Activated gamma-delta T cell treated with Interleukin-2 at 50 U/mL for 16 hours (primary cell): ENCODE measurements at regions not wholly inside any gene's neighbourhood (a gene's known extent, or its start where the extent isn't known, plus 50 kb on each side); places are given as distances from the start of the nearest gene placed in this dataset.
"Not testable (repeated sequence)": the region's sequence is repeated elsewhere in the genome, so short reads cannot be mapped to it uniquely, and the experiment has no call there.

Experiments used
- DNase-seq: peaks from one replicate; pipeline ENCODE4 v3.0.0-alpha.2; 2020

DNA sequence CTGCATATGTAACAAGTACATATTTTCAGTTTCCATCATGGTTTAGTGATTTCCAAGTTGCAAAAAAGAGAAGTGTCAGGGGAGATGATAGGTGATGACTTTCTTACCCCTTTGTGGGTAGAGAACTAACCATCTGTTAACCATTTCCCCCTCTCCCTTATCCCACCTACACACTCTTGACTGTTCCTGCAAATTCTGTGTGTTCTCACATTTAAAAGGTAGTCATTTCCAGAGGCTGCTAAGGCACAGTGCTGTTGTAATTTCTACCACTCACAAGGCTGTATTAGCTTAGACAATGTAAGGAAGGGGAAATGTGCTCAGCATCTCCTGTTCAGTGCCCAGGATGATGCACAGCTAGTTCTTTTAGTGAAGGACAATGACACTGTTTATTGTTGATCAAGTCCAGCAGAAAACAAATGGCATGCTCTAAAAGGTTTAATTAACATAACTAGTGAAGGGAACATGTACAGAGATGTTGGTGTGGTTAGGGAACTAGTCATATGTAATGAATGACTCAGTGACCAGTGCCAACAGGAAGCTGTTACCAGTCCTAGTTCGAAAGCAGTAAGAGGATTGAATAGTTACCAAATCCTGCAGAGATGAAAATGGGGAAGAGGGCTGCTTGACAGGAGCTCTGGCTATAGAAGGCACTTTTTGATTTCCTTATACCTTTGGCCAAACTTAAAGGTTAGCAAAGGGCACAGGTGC lies 165.1 kb downstream of the PLK2 start:
- no peak for DNase-seq

DNA sequence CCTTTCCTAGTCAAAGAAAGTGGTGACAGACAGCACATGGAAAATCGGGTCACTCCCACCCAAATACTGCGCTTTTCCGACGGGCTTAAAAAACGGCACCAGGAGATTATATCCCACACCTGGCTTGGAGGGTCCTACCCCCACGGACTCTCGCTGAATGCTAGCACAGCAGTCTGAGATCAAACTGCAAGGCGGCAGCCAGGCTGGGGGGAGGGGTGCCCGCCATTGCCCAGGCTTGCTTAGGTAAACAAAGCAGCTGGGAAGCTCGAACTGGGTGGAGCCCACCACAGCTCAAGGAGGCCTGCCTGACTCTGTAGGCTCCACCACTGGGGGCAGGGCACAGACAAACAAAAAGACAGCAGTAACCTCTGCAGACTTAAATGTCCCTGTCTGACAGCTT lies 171.6 kb downstream of the PLK2 start:
- not testable (repeated sequence) for DNase-seq

DNA sequence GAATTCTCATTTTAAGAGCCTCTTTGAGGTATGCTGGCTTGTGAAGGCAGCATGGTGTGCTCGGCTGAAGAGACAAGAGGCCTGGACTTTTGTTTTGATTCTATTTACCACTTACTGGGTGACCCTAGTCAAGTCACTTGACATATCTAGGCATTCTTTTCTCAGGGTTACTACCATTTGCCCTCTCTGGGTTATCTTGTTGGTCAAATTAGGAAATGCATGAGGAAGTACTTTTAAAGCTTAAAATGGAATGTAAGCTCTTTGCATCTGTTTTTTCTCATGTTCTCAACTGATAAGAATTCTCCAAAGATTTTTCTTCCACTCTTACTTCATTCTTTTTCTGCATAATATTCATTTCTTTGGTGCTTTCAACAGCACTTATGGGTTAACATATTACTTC lies 173.1 kb downstream of the PLK2 start:
- no peak for DNase-seq

DNA sequence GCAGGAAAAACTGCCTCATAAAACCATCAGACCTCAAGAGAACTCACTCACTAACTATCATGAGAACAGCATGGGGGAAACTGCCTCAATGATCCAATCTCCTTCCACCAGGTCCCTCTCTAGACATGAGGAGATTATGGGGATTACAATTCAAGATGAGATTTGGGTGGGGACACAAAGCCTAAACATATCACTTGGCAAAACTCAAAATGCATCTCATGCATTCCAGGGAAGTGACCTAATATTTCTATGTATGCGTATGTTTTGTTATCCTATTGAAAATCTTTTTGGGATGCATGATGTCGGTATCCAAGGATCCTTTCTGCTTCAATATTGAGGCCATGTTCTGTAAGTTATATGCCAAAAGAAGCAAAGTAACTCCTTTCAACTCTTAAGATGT lies 174.0 kb downstream of the PLK2 start:
- no peak for DNase-seq

DNA sequence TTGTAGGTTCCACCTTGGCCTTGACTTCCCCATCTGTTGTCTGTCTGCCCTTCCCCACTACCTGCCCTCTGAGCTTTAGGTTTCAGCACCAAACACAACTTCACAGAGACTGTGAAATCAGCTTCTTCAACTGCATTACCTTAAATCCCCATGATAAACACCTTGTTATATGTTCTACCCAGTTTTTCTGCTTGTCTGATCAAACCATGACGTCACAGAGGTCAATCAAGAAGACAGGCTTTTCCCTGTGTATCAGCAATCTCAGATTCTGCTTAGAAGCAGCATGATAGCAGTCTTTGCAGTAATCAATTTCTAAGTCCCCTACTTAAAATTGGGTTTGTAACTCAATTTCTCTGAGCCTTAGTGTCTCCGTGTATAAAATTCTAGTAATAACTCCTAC lies 175.0 kb downstream of the PLK2 start:
- DNase-seq, result no peak

DNA sequence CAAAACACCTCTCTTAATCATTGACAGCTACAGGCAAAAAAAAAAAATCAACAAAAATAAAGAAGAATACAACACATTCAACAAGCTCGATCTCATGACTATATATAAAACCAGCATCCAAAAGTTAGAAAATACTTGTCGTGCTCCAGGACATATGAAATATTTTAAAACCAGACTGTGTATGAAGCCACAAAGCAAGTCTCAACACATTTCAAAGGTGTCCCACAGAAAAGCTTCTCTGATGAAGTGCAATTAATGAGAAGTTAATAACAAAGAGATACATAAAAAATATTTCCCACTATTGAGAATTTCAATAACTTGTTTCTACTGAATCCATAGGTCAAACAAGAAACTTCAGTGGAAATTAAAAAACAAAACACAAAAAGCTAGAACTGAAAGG lies 178.7 kb downstream of the PLK2 start:
- DNase-seq, result no peak

DNA sequence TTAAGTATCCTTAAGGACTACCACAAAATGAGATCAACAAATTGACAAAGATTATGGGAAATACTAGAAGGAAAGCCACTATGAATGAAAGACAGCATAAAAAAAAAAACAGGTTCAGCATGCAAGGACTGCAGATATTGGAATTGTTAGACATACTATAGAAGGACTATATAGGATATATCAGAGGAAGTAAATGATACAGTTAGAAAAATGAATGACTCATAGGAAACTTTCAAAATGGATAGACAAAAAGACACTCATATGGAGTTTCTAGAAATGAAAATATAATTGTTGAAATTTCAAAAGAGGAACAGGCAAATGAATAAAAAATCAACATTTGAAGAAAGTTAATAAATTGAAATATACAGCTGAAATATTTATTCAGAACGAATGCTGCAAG lies 180.6 kb downstream of the PLK2 start:
- DNase-seq, result no peak

DNA sequence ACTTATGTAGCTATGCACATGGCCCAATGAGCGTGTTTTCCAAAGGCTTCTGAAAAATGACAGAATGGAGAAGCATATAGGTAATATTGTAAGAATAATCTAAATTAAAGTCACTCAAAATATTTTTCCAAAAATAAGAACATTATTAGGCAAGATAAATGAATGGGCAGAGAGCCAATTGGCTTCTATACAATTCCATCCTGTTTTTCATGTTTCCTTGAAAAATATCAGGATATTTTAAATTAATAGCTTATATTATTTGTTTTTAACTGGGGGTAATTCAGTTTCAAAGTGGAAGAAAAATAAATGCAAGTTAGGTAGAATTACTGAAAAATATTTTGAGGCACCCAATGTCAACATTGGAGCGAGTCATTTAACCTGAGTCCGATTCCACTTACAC lies 183.5 kb downstream of the PLK2 start:
- no peak for DNase-seq

DNA sequence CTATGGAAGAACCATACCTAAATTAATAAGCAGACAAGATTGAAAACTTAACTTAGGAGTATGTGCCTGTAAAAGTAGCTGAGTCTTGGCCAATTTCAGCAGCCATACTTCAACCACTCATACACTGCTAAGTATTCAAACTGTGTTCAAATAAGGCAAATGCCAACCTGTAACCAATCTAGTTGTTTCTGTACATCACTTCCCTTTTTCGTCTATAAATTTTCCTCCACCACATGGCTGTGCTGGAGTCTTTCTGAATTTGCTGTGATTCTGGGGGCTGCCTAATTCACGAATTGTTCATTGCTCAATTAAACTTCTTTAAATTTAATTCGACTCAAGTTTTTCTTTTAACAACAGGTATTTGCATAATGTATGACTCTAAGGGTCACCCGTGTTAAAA lies 184.4 kb downstream of the PLK2 start:
- no peak for DNase-seq

DNA sequence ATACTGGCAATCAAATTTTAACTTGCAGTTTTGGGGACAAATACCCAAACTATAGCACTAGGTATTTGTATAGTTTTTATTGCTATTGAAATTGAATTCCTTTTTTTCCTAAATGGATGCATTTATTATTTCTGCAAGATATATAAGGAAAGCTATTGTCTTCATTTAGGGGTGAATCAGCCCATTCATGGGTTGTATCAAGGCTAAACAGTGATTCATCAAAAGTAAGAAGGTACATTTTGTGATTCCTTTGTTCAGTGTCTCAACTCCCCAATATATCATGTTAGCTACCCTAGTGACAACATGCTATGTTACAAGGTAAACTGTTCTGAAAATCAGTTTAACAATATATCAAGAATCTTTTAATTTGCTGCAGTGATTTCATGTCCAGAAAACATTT lies 185.7 kb downstream of the PLK2 start:
- no peak for DNase-seq

DNA sequence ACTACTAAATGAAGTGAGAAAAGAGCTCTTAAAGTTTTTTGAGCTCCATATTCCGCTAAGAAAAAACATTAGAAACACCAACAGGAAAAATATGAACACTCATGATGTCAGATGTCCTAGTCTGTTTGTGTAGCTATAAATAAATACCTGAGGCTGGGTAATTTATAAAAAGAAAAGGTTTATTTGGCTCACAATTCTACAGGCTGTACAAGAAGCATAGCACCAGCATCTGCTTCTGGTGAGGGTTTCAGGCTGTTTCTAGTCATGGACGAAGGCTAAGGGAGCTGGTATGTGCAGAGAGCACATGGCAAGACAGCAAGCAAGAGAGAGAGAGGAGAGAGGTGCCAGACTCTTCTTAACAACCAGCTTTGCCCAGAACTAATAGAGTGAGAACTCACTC lies 186.2 kb downstream of the PLK2 start:
- DNase-seq, result no peak

DNA sequence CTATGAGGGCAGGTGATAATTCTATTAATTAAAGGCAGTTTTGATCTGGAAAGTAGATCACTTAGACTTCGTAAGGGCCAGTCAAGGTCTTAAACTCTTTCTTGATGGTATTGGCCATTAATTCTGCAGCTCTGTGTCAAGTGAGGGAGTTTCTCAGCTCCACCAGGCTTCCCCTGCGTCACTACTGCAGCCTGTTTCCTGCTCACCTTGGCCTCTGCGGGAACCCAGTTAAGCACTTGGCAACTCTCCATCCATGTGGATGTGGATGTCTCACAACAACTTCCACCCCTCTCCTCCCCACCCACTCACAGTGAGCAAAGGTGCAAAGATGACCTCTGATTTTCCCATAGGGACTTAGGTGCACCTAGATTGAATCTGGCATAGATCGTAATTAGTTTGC lies 191.6 kb downstream of the PLK2 start:
- no peak for DNase-seq

DNA sequence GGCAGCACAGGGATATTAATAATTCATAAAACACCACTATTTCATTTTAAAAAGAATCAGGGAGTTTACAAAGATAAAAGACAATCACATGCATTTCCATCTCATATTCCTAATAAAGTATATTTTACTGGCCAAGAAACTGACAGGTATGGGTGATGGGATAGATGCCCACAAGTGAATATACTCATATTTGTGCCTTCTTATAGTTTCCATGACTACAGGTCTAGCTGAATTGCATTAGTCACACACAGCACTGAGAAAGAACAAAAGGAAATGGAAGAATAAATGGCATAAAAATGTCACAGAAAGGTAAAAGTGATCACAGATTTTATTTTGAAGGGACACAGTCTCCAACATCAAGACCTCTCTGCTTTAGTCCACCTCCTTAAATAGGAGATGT lies 193.5 kb downstream of the PLK2 start:
- no peak for DNase-seq

DNA sequence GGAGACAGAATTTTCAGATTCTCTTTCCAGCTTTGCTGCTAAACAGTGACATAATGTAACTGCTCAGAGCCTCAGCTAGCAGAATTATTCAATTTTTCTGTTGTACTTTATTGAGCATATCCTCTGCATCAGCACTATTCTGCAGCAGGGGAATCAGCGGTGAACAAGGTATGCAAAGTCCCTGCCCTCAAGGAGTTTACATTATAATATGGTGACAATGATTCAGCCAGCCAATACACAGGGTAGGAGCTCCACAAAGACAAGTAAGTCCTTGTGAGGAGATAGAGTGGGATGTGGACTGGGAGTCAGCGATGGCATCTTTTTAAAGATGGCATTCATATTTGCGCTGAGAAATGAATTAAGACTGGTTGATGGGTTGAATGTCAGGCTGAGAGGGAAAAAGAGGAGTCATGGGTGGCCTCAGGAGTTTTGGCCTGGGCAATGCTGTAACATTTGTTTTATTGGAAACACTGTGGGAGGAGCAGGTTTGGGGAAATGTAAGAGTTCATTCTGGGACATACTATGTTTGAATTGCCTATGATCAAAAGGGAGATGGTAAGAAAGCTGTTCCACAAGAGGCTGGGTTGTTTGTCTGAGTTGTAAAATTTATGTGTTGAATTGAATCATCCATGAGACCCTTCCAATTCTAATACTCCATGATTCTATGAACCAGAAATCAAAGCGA lies 194.5 kb downstream of the PLK2 start:
- no peak for DNase-seq

DNA sequence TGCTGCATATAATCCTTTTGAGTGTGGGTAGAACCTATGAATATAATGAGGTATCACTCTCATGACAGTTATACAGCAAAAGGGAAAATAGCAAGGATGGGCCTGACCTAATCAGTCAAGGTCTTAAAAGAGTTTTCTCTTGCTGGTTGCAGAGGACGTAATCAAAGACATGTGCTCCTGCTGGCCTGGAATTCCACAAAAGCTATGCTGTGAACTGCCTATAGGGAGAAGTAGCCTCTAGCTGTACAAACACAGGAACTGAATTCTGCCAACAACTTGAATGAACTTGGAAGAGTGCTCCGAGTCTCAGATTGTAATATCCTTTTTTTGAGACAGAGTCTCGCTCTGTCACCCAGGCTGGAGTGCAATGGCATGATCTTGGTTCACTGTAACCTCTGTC lies 195.6 kb downstream of the PLK2 start:
- no peak for DNase-seq

DNA sequence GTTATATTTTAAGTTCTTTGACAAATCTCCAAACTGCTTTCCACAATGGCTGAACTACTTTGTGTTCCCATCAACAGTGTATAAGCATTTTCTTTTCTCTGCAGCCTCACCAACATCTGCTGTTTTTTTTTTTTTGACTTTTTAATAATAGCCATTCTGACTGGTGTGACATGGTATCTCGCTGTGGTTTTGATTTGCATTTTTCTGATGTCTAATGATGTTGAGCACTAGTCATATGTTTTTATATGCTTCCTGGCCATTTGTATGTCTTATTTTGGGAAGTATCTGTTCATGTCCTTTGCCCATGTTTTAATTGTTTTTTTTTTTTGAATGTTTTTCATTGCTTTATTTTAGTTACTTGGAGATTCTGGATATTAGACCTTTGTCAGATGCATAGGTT lies 196.6 kb downstream of the PLK2 start:
- no peak for DNase-seq

DNA sequence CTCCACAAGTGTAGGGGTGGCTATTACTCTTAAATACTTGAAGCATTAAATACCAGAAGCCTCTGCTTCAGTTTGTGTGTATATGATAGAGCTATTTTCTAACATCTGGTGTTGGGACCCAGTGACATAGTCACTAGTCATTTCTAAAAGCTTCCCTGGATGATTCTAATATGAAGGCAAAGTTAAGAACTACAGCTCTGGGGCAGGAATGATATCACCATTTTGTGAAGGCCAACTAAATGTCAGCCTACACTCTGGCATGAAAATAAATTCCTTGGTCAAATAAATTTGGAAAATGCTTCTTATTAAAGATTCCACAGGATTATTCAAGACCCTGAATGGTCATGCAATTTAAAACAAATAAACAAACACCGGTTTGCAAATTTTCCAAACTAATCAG lies 197.7 kb downstream of the PLK2 start:
- no peak for DNase-seq

DNA sequence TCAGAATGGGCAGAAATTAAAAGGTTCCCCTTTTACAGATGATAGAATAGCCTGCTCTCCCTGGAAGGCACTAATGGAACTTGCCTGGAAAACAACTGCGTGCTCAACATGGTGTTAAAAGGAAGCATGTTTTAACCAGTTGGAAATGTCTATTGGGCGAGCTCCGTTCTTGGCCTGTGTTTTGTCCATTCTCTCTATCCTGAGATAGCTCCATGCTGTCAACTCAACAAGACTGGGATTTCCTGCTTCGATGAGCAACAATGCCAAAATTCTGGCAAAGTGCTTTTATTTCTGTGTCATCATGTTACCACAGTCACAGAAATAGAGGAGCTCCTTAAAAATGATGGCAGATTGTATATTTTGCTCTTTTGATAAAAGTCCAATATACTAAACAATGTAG lies 198.3 kb downstream of the PLK2 start:
- DNase-seq, result no peak

DNA sequence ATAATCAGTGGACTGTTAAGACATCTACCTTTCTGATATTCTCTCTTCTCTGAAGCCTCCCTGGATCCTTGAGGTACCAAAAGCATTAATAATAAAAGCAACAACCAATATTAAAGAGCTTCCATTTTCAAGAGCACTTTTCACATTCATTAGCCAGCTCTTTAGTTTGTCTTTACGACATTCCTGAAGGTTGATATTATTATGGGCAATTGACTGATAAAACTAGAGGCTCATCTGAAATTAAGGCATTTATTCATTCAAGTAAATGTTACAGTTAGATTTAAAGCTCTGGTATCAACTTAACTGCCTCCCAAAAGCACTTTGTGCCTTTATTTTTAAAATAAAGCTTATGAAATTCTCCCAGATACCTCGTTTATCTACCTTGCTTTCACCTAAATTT lies 199.6 kb downstream of the PLK2 start:
- DNase-seq, result no peak

DNA sequence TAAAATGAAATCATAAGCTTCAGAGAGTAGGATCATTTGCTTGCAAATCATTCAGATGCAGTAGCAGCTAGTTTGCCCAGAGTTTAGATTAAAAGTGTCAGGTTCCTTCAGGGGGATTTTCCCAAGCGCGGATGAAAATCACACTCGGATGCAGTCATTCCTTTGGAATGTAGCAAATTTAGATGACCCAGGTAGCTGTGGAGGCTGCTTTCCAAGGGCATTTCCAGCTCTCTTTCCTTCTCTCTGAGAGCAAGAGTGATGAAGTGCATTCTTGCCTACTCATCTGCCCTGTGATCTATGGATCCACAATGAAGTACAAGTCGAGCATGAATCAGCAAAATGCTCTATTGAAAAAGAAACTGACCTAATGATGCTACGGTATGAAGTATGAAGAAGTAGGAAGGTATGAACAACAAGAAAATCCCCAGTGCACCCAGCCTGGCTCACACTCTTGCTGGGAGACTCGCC lies 200.2 kb downstream of the PLK2 start:
- DNase-seq, result no peak

DNA sequence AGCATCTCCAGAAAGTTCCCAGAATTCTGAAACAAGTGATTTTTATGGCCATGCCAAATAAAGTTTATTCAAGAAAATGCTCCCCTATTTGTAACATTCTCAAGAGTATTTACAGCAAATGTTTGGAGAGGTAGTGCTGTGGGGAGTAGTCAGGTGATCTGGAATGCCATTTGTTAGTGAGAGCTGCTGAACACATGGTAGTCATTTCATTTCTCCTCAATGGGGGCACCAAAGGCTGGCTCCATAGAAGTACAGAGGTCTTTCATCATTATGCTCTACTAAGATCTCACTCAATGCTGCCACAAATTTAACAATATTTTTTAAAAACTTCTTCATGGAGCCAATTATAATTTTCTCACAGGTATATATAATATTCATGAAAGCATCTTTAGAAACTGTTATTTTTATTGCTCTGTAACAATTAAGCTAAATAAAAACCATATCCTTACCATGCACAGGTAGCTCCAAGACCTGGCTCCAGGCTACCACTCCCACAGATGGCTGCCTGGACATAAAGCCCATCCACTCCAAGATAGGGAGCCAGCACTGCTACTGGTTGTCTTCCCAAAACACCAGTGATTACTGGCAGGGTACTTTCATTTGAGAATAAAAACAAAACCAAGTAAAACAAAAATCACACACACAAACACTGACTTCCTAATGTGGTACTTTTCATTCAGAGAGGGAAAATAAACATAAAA lies 200.8 kb downstream of the PLK2 start:
- DNase-seq, result no peak

DNA sequence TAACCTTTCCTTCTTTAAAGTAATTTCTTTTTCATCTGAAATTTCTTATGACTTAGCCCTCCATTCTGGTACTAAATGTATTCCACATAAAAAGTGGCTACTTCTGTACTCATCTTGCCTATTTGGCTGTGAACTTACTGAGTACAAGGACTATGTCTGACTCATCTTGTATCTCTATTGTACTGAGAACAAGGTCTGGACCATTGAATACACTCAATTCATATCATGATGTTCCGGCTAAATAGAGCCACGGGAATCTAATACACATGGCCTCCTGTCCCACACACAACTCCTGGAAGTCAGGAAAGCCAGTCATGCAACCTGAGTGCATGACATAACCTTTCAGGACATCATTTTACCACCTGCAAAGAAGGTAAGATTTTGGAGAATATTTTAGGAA lies 203.9 kb downstream of the PLK2 start:
- no peak for DNase-seq

DNA sequence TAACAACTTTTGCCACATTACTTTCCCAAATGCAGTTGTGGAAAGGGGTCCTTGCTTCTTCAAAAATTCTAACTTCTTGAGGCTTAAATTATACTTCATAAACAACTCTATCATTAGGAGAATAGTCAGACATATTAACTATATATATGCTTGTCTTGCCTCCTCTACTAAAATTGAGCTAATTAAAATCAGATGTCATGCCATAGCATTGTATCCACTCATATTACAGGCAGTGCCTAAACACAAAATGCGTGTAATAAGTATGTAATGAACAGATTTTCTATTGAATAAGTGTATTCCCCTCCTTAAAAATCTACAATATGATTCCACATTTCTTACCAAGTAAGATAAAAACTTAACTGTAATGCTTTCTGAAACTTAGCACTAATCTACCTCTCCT lies 204.5 kb downstream of the PLK2 start:
- DNase-seq, result no peak

DNA sequence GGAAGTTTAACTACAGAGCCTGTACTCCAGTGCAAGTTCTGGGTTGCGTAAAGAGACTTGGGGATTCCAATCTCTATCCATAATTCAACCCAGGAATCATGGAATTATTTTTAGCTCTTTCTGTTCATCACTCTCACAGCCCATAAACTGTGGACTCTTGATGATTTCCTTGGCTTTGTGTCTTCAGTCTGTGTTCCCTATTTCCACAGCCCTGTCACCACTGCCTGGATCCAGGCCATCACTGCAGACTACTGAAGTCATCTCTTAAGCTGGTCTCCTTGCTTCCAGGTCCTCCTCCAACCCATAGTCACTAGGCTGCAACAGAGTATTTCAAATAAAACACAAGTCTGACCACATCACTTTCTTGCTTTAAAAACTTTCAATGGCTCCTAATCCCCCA lies 211.7 kb downstream of the PLK2 start:
- DNase-seq, result no peak
